Vagina (tissue), 2 donors: ENCODE measurements at regions not wholly inside any gene's neighbourhood (a gene's known extent, or its start where the extent isn't known, plus 50 kb on each side); places are given as distances from the start of the nearest gene placed in this dataset.

ENCODE experiments used
- DNase-seq, 2 donors: peaks; one replicate each; pipeline ENCODE4 v3.0.0-alpha.2; 2017; ENCODE audit errors: extremely low spot score in 2 of 2
- H3K27ac ChIP-seq: fragments of 200-600 bp; sonication (generic); one replicate; pipeline ENCODE4 v1.5.1; 2019
- H3K27me3 ChIP-seq: fragments of 200-600 bp; sonication (generic); one replicate; pipeline ENCODE4 v1.5.1; 2019
- H3K36me3 ChIP-seq, 2 donors: fragments of 200-600 bp; sonication (generic); one replicate each; pipeline ENCODE4 v1.5.1; 2017 to 2019
- H3K4me1 ChIP-seq: fragments of 200-600 bp; sonication (generic); one replicate; pipeline ENCODE4 v1.5.1; 2019
- H3K4me3 ChIP-seq, 2 donors: fragments of 200-600 bp; sonication (generic); 1 replicate in 1 of 2; 2 replicates in 1 of 2; pipeline ENCODE4 v1.5.1; 2016 to 2019
- H3K9me3 ChIP-seq: fragments of 200-600 bp; sonication (generic); one replicate; pipeline ENCODE4 v1.5.1; 2019
- POLR2A ChIP-seq, 2 donors: fragments of 450-650 bp; IDR thresholded peaks; one replicate each; pipeline ENCODE4 v1.6.1; 2017; ENCODE audit warnings: antibody characterized with exemption in 2 of 2, mild to moderate bottlenecking in 2 of 2, moderate library complexity in 2 of 2
- POLR2AphosphoS5 ChIP-seq, 2 donors: sonication (generic); formaldehyde crosslinking; IDR thresholded peaks; one replicate each; pipeline ENCODE4 v1.9.0; 2017; ENCODE audit warnings: antibody characterized with exemption in 2 of 2, mild to moderate bottlenecking in 2 of 2, low read depth in 1 of 2; ENCODE audit not compliant: insufficient read depth in 1 of 2
- intact Hi-C: fragments of 100-400 bp; cut with DNase I; formaldehyde crosslinking; loops from one replicate; pipeline ENCODE4 v1.15.1; 2023
- TF ChIP-seq, protein P1 (sequence below), 3 experiments: fragments of 450-650 bp in 2 of 3; fragments of 200-600 bp in 1 of 3; sonication (generic) in 1 of 3; IDR thresholded peaks; one replicate each; pipeline ENCODE4 v1.5.1; 2017 to 2019; ENCODE audit warnings: antibody characterized with exemption in 3 of 3, mild to moderate bottlenecking in 2 of 3, moderate library complexity in 2 of 3

DNA sequence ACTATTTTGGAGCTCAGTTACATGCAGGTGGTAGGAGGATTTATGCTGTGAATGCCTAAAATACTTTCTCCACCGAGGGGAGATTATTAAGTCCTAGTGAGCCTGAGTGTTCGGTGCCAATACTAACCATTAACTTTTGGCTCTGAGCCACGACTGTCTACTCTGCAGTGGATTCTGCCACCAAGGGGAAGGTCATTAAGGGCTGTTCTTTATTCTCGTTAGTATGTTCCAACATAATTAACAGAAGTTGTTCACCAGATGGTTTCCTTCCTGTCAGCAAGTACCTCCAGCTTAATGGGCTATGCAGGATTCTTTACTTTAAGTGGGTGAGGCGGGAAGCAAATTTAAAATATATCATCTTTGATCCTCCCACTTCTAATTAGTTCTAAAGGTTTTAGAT, 326.3 kb downstream of the BMP4 start:
- Histone ChIP-seq H3K9me3 (no peaks in the 10 kb centered on the region), H3K4me3 (no peak overlapping the region), H3K4me1 (no peaks in the 10 kb centered on the region), H3K27ac (no peak overlapping the region), H3K27me3 (no peaks in the 10 kb centered on the region), H3K36me3 (no peaks in the 10 kb centered on the region)
- intact Hi-C loops, result no loop called here
- no peak for DNase-seq
- TF ChIP-seq POLR2AphosphoS5 (IDR thresholded peaks at IDR 0.05; ENCODE audit: insufficient read depth in 1 of 2, low read depth in 1 of 2) (no peak), POLR2A (IDR thresholded peaks at IDR 0.05) (no peak)
- TF ChIP-seq, protein P1, sequence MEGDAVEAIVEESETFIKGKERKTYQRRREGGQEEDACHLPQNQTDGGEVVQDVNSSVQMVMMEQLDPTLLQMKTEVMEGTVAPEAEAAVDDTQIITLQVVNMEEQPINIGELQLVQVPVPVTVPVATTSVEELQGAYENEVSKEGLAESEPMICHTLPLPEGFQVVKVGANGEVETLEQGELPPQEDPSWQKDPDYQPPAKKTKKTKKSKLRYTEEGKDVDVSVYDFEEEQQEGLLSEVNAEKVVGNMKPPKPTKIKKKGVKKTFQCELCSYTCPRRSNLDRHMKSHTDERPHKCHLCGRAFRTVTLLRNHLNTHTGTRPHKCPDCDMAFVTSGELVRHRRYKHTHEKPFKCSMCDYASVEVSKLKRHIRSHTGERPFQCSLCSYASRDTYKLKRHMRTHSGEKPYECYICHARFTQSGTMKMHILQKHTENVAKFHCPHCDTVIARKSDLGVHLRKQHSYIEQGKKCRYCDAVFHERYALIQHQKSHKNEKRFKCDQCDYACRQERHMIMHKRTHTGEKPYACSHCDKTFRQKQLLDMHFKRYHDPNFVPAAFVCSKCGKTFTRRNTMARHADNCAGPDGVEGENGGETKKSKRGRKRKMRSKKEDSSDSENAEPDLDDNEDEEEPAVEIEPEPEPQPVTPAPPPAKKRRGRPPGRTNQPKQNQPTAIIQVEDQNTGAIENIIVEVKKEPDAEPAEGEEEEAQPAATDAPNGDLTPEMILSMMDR (IDR thresholded peaks at IDR 0.05), result no peak

DNA sequence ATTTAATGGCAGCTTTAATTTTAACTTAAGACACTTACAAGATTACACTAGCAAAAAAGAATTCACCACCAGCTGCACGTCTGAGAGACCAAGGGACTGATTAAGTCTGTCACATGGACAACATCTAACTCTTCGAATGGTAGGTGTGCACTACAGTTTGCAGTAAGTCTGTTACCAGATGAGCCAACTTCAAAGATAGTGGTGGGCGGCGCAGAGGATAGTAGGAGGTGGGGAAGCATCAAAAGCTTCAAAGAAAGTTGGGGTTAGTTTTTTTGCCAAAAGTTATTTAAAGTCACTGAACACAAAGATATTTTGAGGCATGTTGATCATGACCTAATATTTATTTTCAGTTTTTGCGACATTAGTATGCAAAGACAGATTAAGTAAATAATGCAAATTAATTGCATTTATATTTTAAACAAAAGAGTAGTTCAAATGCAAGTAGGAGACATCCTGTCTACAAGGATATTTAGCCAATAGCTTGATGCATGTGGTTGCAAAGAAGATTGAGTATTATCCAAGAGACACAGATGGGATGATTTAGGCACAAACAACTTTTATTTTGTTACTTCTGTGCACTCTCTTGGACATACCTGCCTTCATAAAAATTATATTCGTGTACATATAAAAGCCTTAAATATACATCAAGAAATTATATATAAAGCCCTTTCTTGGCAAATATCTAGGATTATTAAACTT, 327.7 kb downstream of the BMP4 start:
- Histone ChIP-seq H3K4me1 (no peaks in the 10 kb centered on the region), H3K27ac (no peak overlapping the region), H3K36me3 (no peaks in the 10 kb centered on the region), H3K4me3 (no peak overlapping the region), H3K9me3 (no peaks in the 10 kb centered on the region), H3K27me3 (no peaks in the 10 kb centered on the region)
- no peak for DNase-seq
- intact Hi-C loops, result no loop called here
- no peak for TF ChIP-seq POLR2AphosphoS5 (IDR thresholded peaks at IDR 0.05; ENCODE audit: insufficient read depth in 1 of 2, low read depth in 1 of 2)
- TF ChIP-seq POLR2A (IDR thresholded peaks at IDR 0.05), result no peak
- TF ChIP-seq, protein P1 (IDR thresholded peaks at IDR 0.05), result no peak

DNA sequence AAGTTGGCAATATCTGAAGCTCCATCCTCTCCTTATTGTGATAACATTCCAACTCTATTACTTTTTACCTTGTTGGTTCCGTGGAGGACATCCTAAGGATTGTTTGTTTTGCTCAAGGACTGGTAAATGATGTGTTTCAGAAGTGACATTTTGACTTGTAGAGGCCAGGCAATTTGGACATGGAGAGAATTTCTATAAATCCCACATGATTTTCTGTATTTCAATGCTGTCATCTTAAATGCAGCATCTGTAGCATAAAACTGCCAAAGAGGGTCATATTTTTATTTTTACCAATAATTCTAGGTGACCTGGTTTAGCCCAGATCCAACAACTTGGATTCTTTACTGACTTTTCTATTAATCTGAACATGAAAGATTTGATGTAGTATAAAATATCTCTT, 328.4 kb downstream of the BMP4 start:
- no peak for TF ChIP-seq POLR2A (IDR thresholded peaks at IDR 0.05)
- TF ChIP-seq POLR2AphosphoS5 (IDR thresholded peaks at IDR 0.05; ENCODE audit: insufficient read depth in 1 of 2, low read depth in 1 of 2), result no peak
- TF ChIP-seq, protein P1 (IDR thresholded peaks at IDR 0.05), result no peak
- no peaks in the 10 kb centered on the region for H3K4me1 ChIP-seq
- H3K27me3 ChIP-seq, result no peaks in the 10 kb centered on the region
- no peaks in the 10 kb centered on the region for H3K9me3 ChIP-seq
- no peaks in the 10 kb centered on the region for H3K36me3 ChIP-seq
- no peak overlapping the region for H3K4me3 ChIP-seq
- H3K27ac ChIP-seq, result no peak overlapping the region
- intact Hi-C loops, result no loop called here
- no peak for DNase-seq

DNA sequence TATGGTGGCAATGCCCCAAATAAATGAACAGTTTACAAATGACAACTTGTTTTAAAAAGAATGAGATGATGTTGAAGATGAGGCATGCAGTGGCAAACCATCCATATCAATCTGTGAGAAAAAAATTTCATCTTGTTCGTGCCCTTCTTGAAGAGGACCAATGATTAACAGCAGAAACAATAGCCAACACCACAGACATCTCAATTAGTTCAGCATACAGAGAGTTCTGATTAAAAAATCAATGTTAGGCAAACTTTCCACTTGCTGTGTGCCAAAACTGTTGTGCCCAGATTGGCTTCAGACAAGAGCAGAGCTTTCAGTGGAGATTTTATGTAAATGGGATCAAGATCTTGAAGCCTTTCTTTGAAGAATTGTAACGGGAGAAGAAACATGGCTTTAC, 329.9 kb downstream of the BMP4 start:
- intact Hi-C loops, result no loop called here
- no peak overlapping the region for H3K4me3 ChIP-seq
- DNase-seq, result no peak
- H3K36me3 ChIP-seq, result no peaks in the 10 kb centered on the region
- H3K9me3 ChIP-seq, result no peaks in the 10 kb centered on the region
- H3K27me3 ChIP-seq, result no peaks in the 10 kb centered on the region
- TF ChIP-seq POLR2AphosphoS5 (IDR thresholded peaks at IDR 0.05; ENCODE audit: insufficient read depth in 1 of 2, low read depth in 1 of 2) (no peak), POLR2A (IDR thresholded peaks at IDR 0.05) (no peak)
- TF ChIP-seq, protein P1 (IDR thresholded peaks at IDR 0.05), result no peak
- H3K4me1 ChIP-seq, result no peaks in the 10 kb centered on the region
- no peak overlapping the region for H3K27ac ChIP-seq

DNA sequence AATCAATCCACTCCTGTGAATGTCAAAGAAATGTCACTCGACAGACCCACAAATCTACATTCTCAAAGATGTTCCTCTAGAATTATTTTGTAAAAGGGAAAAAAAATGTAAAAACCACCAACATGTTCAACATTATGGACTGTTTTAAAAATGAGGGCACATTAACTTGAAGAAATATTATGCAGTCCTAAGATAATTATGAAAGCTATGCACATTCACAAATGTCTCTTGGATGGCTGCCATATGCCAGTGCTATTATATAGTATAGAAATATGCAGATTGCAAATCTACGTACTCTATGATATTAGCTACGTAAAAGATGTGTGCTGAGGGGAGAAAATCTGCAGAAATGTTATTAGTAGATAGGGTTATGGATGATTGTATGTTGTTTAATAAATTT, 334.2 kb downstream of the BMP4 start:
- Histone ChIP-seq H3K9me3 (no peaks in the 10 kb centered on the region), H3K27ac (no peak overlapping the region), H3K4me3 (no peak overlapping the region), H3K27me3 (no peaks in the 10 kb centered on the region), H3K36me3 (no peaks in the 10 kb centered on the region), H3K4me1 (peaks cover 10% of the 10 kb centered on the region)
- no peak for DNase-seq
- TF ChIP-seq, protein P1 (IDR thresholded peaks at IDR 0.05), result no peak
- TF ChIP-seq POLR2A (IDR thresholded peaks at IDR 0.05) (no peak), POLR2AphosphoS5 (IDR thresholded peaks at IDR 0.05; ENCODE audit: insufficient read depth in 1 of 2, low read depth in 1 of 2) (no peak)
- intact Hi-C loops, result no loop called here
